ENCODE measurements at regions not wholly inside any gene's neighbourhood (a gene's known extent, or its start where the extent isn't known, plus 50 kb on each side); places are given as distances from the start of the nearest gene placed in this dataset.

GRCh38 chr14:45793081-45793480 is 540.1 kb upstream of the MIS18BP1 start:
- H3K4me1 ChIP-seq (ENCODE audit: insufficient read depth, low read length), result no peaks in the 10 kb centered on the region
- H3K36me3 ChIP-seq (ENCODE audit: insufficient read depth, low read length), result no peaks in the 10 kb centered on the region
- H4K20me1 ChIP-seq (ENCODE audit: insufficient read depth, low read length), result no peaks in the 10 kb centered on the region
- ATAC-seq (ENCODE audit: insufficient read depth, low read depth), result no peak
- peaks cover 3% of the 10 kb centered on the region for H3K9me3 ChIP-seq (ENCODE audit: insufficient read depth, low read length, severe bottlenecking)
- H3K27ac ChIP-seq (ENCODE audit: low read length), result no peak overlapping the region
- no peak overlapping the region for H2AFZ ChIP-seq (ENCODE audit: low read depth, low read length)
- TF ChIP-seq, protein P1, sequence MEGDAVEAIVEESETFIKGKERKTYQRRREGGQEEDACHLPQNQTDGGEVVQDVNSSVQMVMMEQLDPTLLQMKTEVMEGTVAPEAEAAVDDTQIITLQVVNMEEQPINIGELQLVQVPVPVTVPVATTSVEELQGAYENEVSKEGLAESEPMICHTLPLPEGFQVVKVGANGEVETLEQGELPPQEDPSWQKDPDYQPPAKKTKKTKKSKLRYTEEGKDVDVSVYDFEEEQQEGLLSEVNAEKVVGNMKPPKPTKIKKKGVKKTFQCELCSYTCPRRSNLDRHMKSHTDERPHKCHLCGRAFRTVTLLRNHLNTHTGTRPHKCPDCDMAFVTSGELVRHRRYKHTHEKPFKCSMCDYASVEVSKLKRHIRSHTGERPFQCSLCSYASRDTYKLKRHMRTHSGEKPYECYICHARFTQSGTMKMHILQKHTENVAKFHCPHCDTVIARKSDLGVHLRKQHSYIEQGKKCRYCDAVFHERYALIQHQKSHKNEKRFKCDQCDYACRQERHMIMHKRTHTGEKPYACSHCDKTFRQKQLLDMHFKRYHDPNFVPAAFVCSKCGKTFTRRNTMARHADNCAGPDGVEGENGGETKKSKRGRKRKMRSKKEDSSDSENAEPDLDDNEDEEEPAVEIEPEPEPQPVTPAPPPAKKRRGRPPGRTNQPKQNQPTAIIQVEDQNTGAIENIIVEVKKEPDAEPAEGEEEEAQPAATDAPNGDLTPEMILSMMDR (IDR thresholded peaks at IDR 0.05; ENCODE audit: borderline replicate concordance, extremely low read depth, low read length, poor library complexity, severe bottlenecking), result no peak
- TF ChIP-seq EZH2 (IDR thresholded peaks at IDR 0.05; ENCODE audit: borderline replicate concordance, low read depth, low read length, severe bottlenecking), result no peak
- H3K4me2 ChIP-seq (ENCODE audit: insufficient read depth, low read length), result no peak overlapping the region
- H3K4me3 ChIP-seq (ENCODE audit: low read depth in 1 of 2, low read length in 2 of 2), result no peak overlapping the region
- DNase-seq, result no peak
- no peaks in the 10 kb centered on the region for H3K79me2 ChIP-seq (ENCODE audit: insufficient read depth, low read length)
- H3K27me3 ChIP-seq (ENCODE audit: insufficient read depth, low read length, poor library complexity), result no peaks in the 10 kb centered on the region
- no peak overlapping the region for H3K9ac ChIP-seq (ENCODE audit: low read depth, low read length)

- H3K4me1 ChIP-seq (ENCODE audit: insufficient read depth, low read length), result no peaks in the 10 kb centered on the region
- no peaks in the 10 kb centered on the region for H3K79me2 ChIP-seq (ENCODE audit: insufficient read depth, low read length)
- H3K9me3 ChIP-seq (ENCODE audit: insufficient read depth, low read length, severe bottlenecking), result peaks cover 11% of the 10 kb centered on the region
- TF ChIP-seq, protein P1 (IDR thresholded peaks at IDR 0.05; ENCODE audit: borderline replicate concordance, extremely low read depth, low read length, poor library complexity, severe bottlenecking), result no peak
- no peak for TF ChIP-seq EZH2 (IDR thresholded peaks at IDR 0.05; ENCODE audit: borderline replicate concordance, low read depth, low read length, severe bottlenecking)
- no peak overlapping the region for H3K4me2 ChIP-seq (ENCODE audit: insufficient read depth, low read length)
- DNase-seq (no peak), ATAC-seq (ENCODE audit: insufficient read depth, low read depth) (no peak)
- H2AFZ ChIP-seq (ENCODE audit: low read depth, low read length), result no peak overlapping the region
- no peaks in the 10 kb centered on the region for H4K20me1 ChIP-seq (ENCODE audit: insufficient read depth, low read length)
- H3K27me3 ChIP-seq (ENCODE audit: insufficient read depth, low read length, poor library complexity), result no peaks in the 10 kb centered on the region
- no peak overlapping the region for H3K9ac ChIP-seq (ENCODE audit: low read depth, low read length)
- no peak overlapping the region for H3K4me3 ChIP-seq (ENCODE audit: low read depth in 1 of 2, low read length in 2 of 2)
- H3K36me3 ChIP-seq (ENCODE audit: insufficient read depth, low read length), result no peaks in the 10 kb centered on the region
- H3K27ac ChIP-seq (ENCODE audit: low read length), result no peak overlapping the region
Observed at GRCh38 chr14:45790293-45790692, 537.3 kb upstream of the MIS18BP1 start.

GRCh38 chr14:45787167-45787566 is 534.2 kb upstream of the MIS18BP1 start:
- H3K4me1 ChIP-seq (ENCODE audit: insufficient read depth, low read length), result no peaks in the 10 kb centered on the region
- H3K9ac ChIP-seq (ENCODE audit: low read depth, low read length), result no peak overlapping the region
- no peaks in the 10 kb centered on the region for H3K79me2 ChIP-seq (ENCODE audit: insufficient read depth, low read length)
- no peak overlapping the region for H3K4me3 ChIP-seq (ENCODE audit: low read depth in 1 of 2, low read length in 2 of 2)
- no peak for ATAC-seq (ENCODE audit: insufficient read depth, low read depth)
- H3K4me2 ChIP-seq (ENCODE audit: insufficient read depth, low read length), result no peak overlapping the region
- no peak overlapping the region for H3K27ac ChIP-seq (ENCODE audit: low read length)
- H4K20me1 ChIP-seq (ENCODE audit: insufficient read depth, low read length), result no peaks in the 10 kb centered on the region
- H3K36me3 ChIP-seq (ENCODE audit: insufficient read depth, low read length), result no peaks in the 10 kb centered on the region
- H3K27me3 ChIP-seq (ENCODE audit: insufficient read depth, low read length, poor library complexity), result no peaks in the 10 kb centered on the region
- no peak for DNase-seq
- no peak for TF ChIP-seq EZH2 (IDR thresholded peaks at IDR 0.05; ENCODE audit: borderline replicate concordance, low read depth, low read length, severe bottlenecking)
- TF ChIP-seq, protein P1 (IDR thresholded peaks at IDR 0.05; ENCODE audit: borderline replicate concordance, extremely low read depth, low read length, poor library complexity, severe bottlenecking), result no peak
- no peak overlapping the region for H2AFZ ChIP-seq (ENCODE audit: low read depth, low read length)
- H3K9me3 ChIP-seq (ENCODE audit: insufficient read depth, low read length, severe bottlenecking), result peaks cover 11% of the 10 kb centered on the region

DNA sequence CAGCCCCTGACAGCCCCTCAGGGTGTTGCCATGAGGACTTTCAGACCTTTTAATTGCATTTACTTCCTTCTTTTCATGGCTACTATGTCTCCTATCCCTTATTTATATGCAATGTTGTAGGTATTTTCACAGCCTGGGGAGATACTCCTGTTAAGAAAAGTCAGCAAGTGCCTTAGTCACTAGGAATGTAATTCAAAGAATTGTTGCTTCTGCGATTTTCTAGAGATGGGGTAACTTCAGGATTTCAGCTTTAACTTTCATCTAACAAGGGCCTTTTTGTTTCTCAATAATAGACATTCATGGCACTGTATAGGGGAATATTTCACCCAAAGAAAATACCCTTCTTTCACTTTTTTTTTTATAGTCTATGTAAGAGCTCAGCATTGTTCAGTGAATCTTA is 533.3 kb upstream of the MIS18BP1 start:
- DNase-seq, result no peak
- H4K20me1 ChIP-seq (ENCODE audit: insufficient read depth, low read length), result no peaks in the 10 kb centered on the region
- TF ChIP-seq, protein P1 (IDR thresholded peaks at IDR 0.05; ENCODE audit: borderline replicate concordance, extremely low read depth, low read length, poor library complexity, severe bottlenecking), result no peak
- no peak for TF ChIP-seq EZH2 (IDR thresholded peaks at IDR 0.05; ENCODE audit: borderline replicate concordance, low read depth, low read length, severe bottlenecking)
- H2AFZ ChIP-seq (ENCODE audit: low read depth, low read length), result no peak overlapping the region
- H3K4me2 ChIP-seq (ENCODE audit: insufficient read depth, low read length), result no peak overlapping the region
- no peak overlapping the region for H3K9ac ChIP-seq (ENCODE audit: low read depth, low read length)
- no peak overlapping the region for H3K27ac ChIP-seq (ENCODE audit: low read length)
- H3K4me3 ChIP-seq (ENCODE audit: low read depth in 1 of 2, low read length in 2 of 2), result no peak overlapping the region
- no peaks in the 10 kb centered on the region for H3K36me3 ChIP-seq (ENCODE audit: insufficient read depth, low read length)
- ATAC-seq (ENCODE audit: insufficient read depth, low read depth), result no peak
- no peaks in the 10 kb centered on the region for H3K27me3 ChIP-seq (ENCODE audit: insufficient read depth, low read length, poor library complexity)
- peaks cover 11% of the 10 kb centered on the region for H3K9me3 ChIP-seq (ENCODE audit: insufficient read depth, low read length, severe bottlenecking)
- H3K79me2 ChIP-seq (ENCODE audit: insufficient read depth, low read length), result no peaks in the 10 kb centered on the region
- no peaks in the 10 kb centered on the region for H3K4me1 ChIP-seq (ENCODE audit: insufficient read depth, low read length)
